Adrenal gland (tissue), 9 donors: ENCODE measurements at regions not wholly inside any gene's neighbourhood (a gene's known extent, or its start where the extent isn't known, plus 50 kb on each side); places are given as distances from the start of the nearest gene placed in this dataset.

Experiments
- DNase-seq, 7 donors: peaks; one replicate each; pipeline ENCODE4 v3.0.0-alpha.2; 2019 to 2020
- H3K27ac ChIP-seq, 5 donors: fragments of 200-600 bp; sonication (generic) in 4 of 5; 1 replicate in 3 of 5; 2 replicates in 2 of 5; pipeline versions ENCODE4 v1.5.1 to v1.8.0; 2016 to 2020; ENCODE audit warnings: mild to moderate bottlenecking in 1 of 5
- H3K27me3 ChIP-seq: fragments of 200-600 bp; 2 replicates; pipeline ENCODE4 v1.8.0; 2021
- H3K36me3 ChIP-seq, 2 donors: fragments of 200-600 bp; replicated peaks in 1 of 2; 1 replicate in 1 of 2; 2 replicates in 1 of 2; pipeline versions ENCODE4 v1.5.1 to v1.8.0; 2018 to 2022
- H3K4me1 ChIP-seq, 2 donors: fragments of 200-600 bp; replicated peaks in 1 of 2; 1 replicate in 1 of 2; 2 replicates in 1 of 2; pipeline versions ENCODE4 v1.5.1 to v1.8.0; 2018 to 2021
- H3K4me3 ChIP-seq, 4 donors: fragments of 200-600 bp; sonication (generic) in 3 of 4; one replicate each; pipeline ENCODE4 v1.5.1; 2016 to 2018
- H3K9me3 ChIP-seq, 3 donors: fragments of 200-600 bp; sonication (generic) in 1 of 3; replicated peaks in 1 of 3; 1 replicate in 2 of 3; 2 replicates in 1 of 3; pipeline versions ENCODE4 v1.5.1 to v1.8.0; 2016 to 2021
- CTCF ChIP-seq, 6 experiments: fragments of 450-650 bp in 4 of 6; fragments of 200-600 bp in 2 of 6; sonication (generic) in 1 of 6; IDR thresholded peaks; 1 replicate in 5 of 6; 2 replicates in 1 of 6; pipeline versions ENCODE4 v1.5.1 to v1.8.0; 2016 to 2021; ENCODE audit warnings: antibody characterized with exemption in 6 of 6, mild to moderate bottlenecking in 2 of 6, moderate library complexity in 1 of 6
- POLR2A ChIP-seq, 2 donors: fragments of 450-650 bp; IDR thresholded peaks; one replicate each; pipeline ENCODE4 v1.6.1; 2017; ENCODE audit warnings: antibody characterized with exemption in 2 of 2, mild to moderate bottlenecking in 2 of 2, moderate library complexity in 1 of 2
- WGBS, 4 donors: extraction: QIAGEN DNeasy Blood & Tissue Kit in 2 of 4; methylation state at CpG; one replicate each; pipeline versions ENCODE4 v1.1.5 to v1.1.7; 2013 to 2017; 5-methylcytosine and 5-hydroxymethylcytosine counted together
- intact Hi-C, 2 donors: fragments of 100-400 bp; cut with DNase I; formaldehyde crosslinking; loops; one replicate each; pipeline versions ENCODE4 v1.14.1 to v1.15.0; 2022 to 2023
- donor health status: healthy with polysubstance abuse.
- donor health status: Bipolar disorder and iron deficiency.
- donor health status: DM: yes; HTN: yes; CAD: no.
- donor health status: DM: no; HTN: no; CAD: no.
- donor health status: DM: no; HTN: no; CAD: no.

GRCh38 chr1:233513431-233513830 is 100.5 kb upstream of the KCNK1 start:
- H3K27ac ChIP-seq, result no peak overlapping the region
- no peaks in the 10 kb centered on the region for H3K36me3 ChIP-seq
- no peak overlapping the region for H3K4me3 ChIP-seq
- H3K9me3 ChIP-seq, result no peaks in the 10 kb centered on the region
- H3K4me1 ChIP-seq, result no peaks in the 10 kb centered on the region
- no peak for DNase-seq
- TF ChIP-seq CTCF (IDR thresholded peaks at IDR 0.05) (no peak), POLR2A (IDR thresholded peaks at IDR 0.05) (no peak)
- no peaks in the 10 kb centered on the region for H3K27me3 ChIP-seq
- intact Hi-C loops, result loop anchor here in 1 of 2 donors (10.0 kb wide), 1 partner anchor 281 kb away; no protein-coding TSS in a partner anchor

- H3K9me3 ChIP-seq, result no peaks in the 10 kb centered on the region
- no peak overlapping the region for H3K4me3 ChIP-seq
- WGBS, 4 donors, result 81 to 92% (median 85%) methylated on average over 10 to 21 of the region's 21 CpGs
- TF ChIP-seq POLR2A (IDR thresholded peaks at IDR 0.05) (no peak), CTCF (IDR thresholded peaks at IDR 0.05) (no peak)
- no peaks in the 10 kb centered on the region for H3K27me3 ChIP-seq
- H3K4me1 ChIP-seq, result no peaks in the 10 kb centered on the region
- DNase-seq, result no peak
- intact Hi-C loops, result loop anchor here in 1 of 2 donors (10.0 kb wide), 1 partner anchor 280 kb away; no protein-coding TSS in a partner anchor
- H3K27ac ChIP-seq, result no peak overlapping the region
- no peaks in the 10 kb centered on the region for H3K36me3 ChIP-seq
These were observed 98.9 kb upstream of the KCNK1 start for GRCh38 chr1:233514946-233515391.

GRCh38 chr1:233516732-233517131 is 97.2 kb upstream of the KCNK1 start:
- TF ChIP-seq POLR2A (IDR thresholded peaks at IDR 0.05) (no peak), CTCF (IDR thresholded peaks at IDR 0.05) (no peak)
- intact Hi-C loops, result loop anchor here in 1 of 2 donors (10.0 kb wide), 1 partner anchor 278 kb away; no protein-coding TSS in a partner anchor
- Histone ChIP-seq H3K4me3 (no peak overlapping the region), H3K27ac (no peak overlapping the region), H3K27me3 (no peaks in the 10 kb centered on the region), H3K36me3 (no peaks in the 10 kb centered on the region), H3K9me3 (no peaks in the 10 kb centered on the region), H3K4me1 (no peaks in the 10 kb centered on the region)
- 67 to 87% (median 81%) methylated on average over 7 to 9 of the region's 9 CpGs for WGBS, 4 donors
- DNase-seq, result no peak

- 43 to 56% (median 51%) methylated on average over 3 of the region's 3 CpGs for WGBS, 4 donors
- no peaks in the 10 kb centered on the region for H3K36me3 ChIP-seq
- no peaks in the 10 kb centered on the region for H3K9me3 ChIP-seq
- no peaks in the 10 kb centered on the region for H3K4me1 ChIP-seq
- peak; percentile 26 to 64 (median 53) for DNase-seq
- H3K27ac ChIP-seq, result no peak overlapping the region
- no peaks in the 10 kb centered on the region for H3K27me3 ChIP-seq
- TF ChIP-seq CTCF (IDR thresholded peaks at IDR 0.05) (peak; percentile 43 to 65 (median 54)), POLR2A (IDR thresholded peaks at IDR 0.05) (no peak)
- no peak overlapping the region for H3K4me3 ChIP-seq
- intact Hi-C loops, result loop anchor here in 1 of 2 donors (10.0 kb wide), 1 partner anchor 276 kb away; no protein-coding TSS in a partner anchor
These were observed 95.6 kb upstream of the KCNK1 start for GRCh38 chr1:233518344-233518743.
